ENCODE measurements at regions not wholly inside any gene's neighbourhood (a gene's known extent, or its start where the extent isn't known, plus 50 kb on each side); places are given as distances from the start of the nearest gene placed in this dataset.
"Not testable (repeated sequence)": the region's sequence is repeated elsewhere in the genome, so short reads cannot be mapped to it uniquely, and the experiment has no call there.

GRCh38 chr4:29240641-29241040 lies 1479.5 kb upstream of the PCDH7 start:
- no peak for DNase-seq

GRCh38 chr4:29243054-29243453 lies 1477.1 kb upstream of the PCDH7 start:
- DNase-seq: no peak

GRCh38 chr4:29243851-29244250 lies 1476.3 kb upstream of the PCDH7 start:
- no peak for DNase-seq

- DNase-seq: no peak
Measured at GRCh38 chr4:29259556-29259955, 1460.6 kb upstream of the PCDH7 start.

GRCh38 chr4:29262986-29263385 lies 1457.2 kb upstream of the PCDH7 start:
- DNase-seq: no peak

GRCh38 chr4:29276150-29276549 lies 1444.0 kb upstream of the PCDH7 start:
- DNase-seq: no peak

- no peak for DNase-seq
Measured at GRCh38 chr4:29277381-29277780, 1442.8 kb upstream of the PCDH7 start.

GRCh38 chr4:29278585-29278984 lies 1441.6 kb upstream of the PCDH7 start:
- DNase-seq: no peak

- DNase-seq: no peak
Measured at GRCh38 chr4:29289118-29289517, 1431.1 kb upstream of the PCDH7 start.

GRCh38 chr4:29295280-29295679 lies 1424.9 kb upstream of the PCDH7 start:
- DNase-seq: no peak

- DNase-seq: no peak
Measured at GRCh38 chr4:29304595-29304994, 1415.6 kb upstream of the PCDH7 start.

GRCh38 chr4:29307256-29307655 lies 1412.9 kb upstream of the PCDH7 start:
- no peak for DNase-seq

GRCh38 chr4:29307755-29308154 lies 1412.4 kb upstream of the PCDH7 start:
- no peak for DNase-seq

- no peak for DNase-seq
Measured at GRCh38 chr4:29309050-29309449, 1411.1 kb upstream of the PCDH7 start.

GRCh38 chr4:29310252-29310651 lies 1409.9 kb upstream of the PCDH7 start:
- DNase-seq: no peak

GRCh38 chr4:29311247-29311646 lies 1408.9 kb upstream of the PCDH7 start:
- no peak for DNase-seq

GRCh38 chr4:29319663-29320340 lies 1400.4 kb upstream of the PCDH7 start:
- no peak for DNase-seq

GRCh38 chr4:29320947-29321620 lies 1399.1 kb upstream of the PCDH7 start:
- DNase-seq: no peak

- no peak for DNase-seq
Measured at GRCh38 chr4:29326004-29326403, 1394.2 kb upstream of the PCDH7 start.

GRCh38 chr4:29326816-29327215 lies 1393.4 kb upstream of the PCDH7 start:
- DNase-seq: no peak

- no peak for DNase-seq
Measured at GRCh38 chr4:29336861-29337260, 1383.3 kb upstream of the PCDH7 start.

GRCh38 chr4:29372971-29373370 lies 1347.2 kb upstream of the PCDH7 start:
- no peak for DNase-seq

- no peak for DNase-seq
Measured at GRCh38 chr4:29375716-29376115, 1344.5 kb upstream of the PCDH7 start.

GRCh38 chr4:29378237-29378636 lies 1341.9 kb upstream of the PCDH7 start:
- not testable (repeated sequence) for DNase-seq

- DNase-seq: no peak
Measured at GRCh38 chr4:29390921-29391320, 1329.2 kb upstream of the PCDH7 start.
